Kidney (tissue), 13 donors: ENCODE measurements at regions not wholly inside any gene's neighbourhood (a gene's known extent, or its start where the extent isn't known, plus 50 kb on each side); places are given as distances from the start of the nearest gene placed in this dataset.

Source experiments
- DNase-seq, 5 donors: peaks; one replicate each; pipeline ENCODE4 v3.0.0-alpha.2; 2013 to 2020
- FAIRE-seq: peaks from 2 replicates; lab custom pipeline; 2012; peaks lifted over from hg19 to GRCh38; lab: Jason Lieb, UNC
- H3K27ac ChIP-seq, 2 donors: one replicate each; pipeline ENCODE4 v1.7.0; 2013; ENCODE audit warnings: low read depth in 2 of 2, low read length in 2 of 2, inconsistent platforms in 1 of 2
- H3K27me3 ChIP-seq: one replicate; pipeline ENCODE4 v1.7.1; 2013; ENCODE audit warnings: low read length, inconsistent platforms; ENCODE audit not compliant: control insufficient read depth, insufficient read depth
- H3K36me3 ChIP-seq, 3 donors: one replicate each; pipeline versions ENCODE4 v1.7.0 to v1.7.1; 2013; ENCODE audit warnings: low read length in 3 of 3, control low read depth in 1 of 3, inconsistent platforms in 1 of 3; ENCODE audit not compliant: insufficient read depth in 3 of 3, control insufficient read depth in 2 of 3
- H3K4me1 ChIP-seq, 3 donors: one replicate each; pipeline versions ENCODE4 v1.7.0 to v1.7.1; 2013; ENCODE audit warnings: low read length in 3 of 3, inconsistent platforms in 1 of 3, low read depth in 1 of 3; ENCODE audit not compliant: control insufficient read depth in 2 of 3, insufficient read depth in 2 of 3
- H3K4me3 ChIP-seq, 3 donors: one replicate each; pipeline versions ENCODE4 v1.7.0 to v1.8.1; 2013; ENCODE audit warnings: low read length in 3 of 3, control low read depth in 1 of 3, inconsistent platforms in 1 of 3
- H3K9ac ChIP-seq, 3 donors: one replicate each; pipeline versions ENCODE4 v1.7.0 to v1.7.1; 2013; ENCODE audit warnings: low read length in 3 of 3, control low read depth in 1 of 3, inconsistent platforms in 1 of 3
- H3K9me3 ChIP-seq, 3 donors: one replicate each; pipeline versions ENCODE4 v1.7.0 to v1.7.1; 2013; ENCODE audit warnings: low read length in 3 of 3, control low read depth in 1 of 3, inconsistent platforms in 1 of 3; ENCODE audit not compliant: control insufficient read depth in 2 of 3, insufficient read depth in 1 of 3
- intact Hi-C: fragments of 100-400 bp; cut with DNase I; formaldehyde crosslinking; loops from one replicate; pipeline ENCODE4 v1.11.1; 2022
- TF ChIP-seq, protein P1 (sequence below): IDR thresholded peaks from 3 replicates; pipeline ENCODE4 v1.5.1; 2012; ENCODE audit warnings: mild to moderate bottlenecking, moderate library complexity, borderline replicate concordance; ENCODE audit not compliant: insufficient read depth; ENCODE audit errors: extremely low read depth
- donor health status: control.
- donor health status: control.
- donor health status: control.
- donor health status: control.
- donor health status: control.
- donor health status: DM: yes; HTN: yes; CAD: no.
- donor health status: Normal renal cell carcinoma (clear cell type).

GRCh38 chr10:53107711-53108110, 335.1 kb upstream of the MBL2 start:
- DNase-seq (no peak), FAIRE-seq (no peak)
- no peaks in the 10 kb centered on the region for H3K36me3 ChIP-seq
- no peaks in the 10 kb centered on the region for H3K27me3 ChIP-seq
- H3K9me3 ChIP-seq, result no peaks in the 10 kb centered on the region
- no peak overlapping the region for H3K9ac ChIP-seq
- H3K4me3 ChIP-seq, result no peak overlapping the region
- TF ChIP-seq, protein P1, sequence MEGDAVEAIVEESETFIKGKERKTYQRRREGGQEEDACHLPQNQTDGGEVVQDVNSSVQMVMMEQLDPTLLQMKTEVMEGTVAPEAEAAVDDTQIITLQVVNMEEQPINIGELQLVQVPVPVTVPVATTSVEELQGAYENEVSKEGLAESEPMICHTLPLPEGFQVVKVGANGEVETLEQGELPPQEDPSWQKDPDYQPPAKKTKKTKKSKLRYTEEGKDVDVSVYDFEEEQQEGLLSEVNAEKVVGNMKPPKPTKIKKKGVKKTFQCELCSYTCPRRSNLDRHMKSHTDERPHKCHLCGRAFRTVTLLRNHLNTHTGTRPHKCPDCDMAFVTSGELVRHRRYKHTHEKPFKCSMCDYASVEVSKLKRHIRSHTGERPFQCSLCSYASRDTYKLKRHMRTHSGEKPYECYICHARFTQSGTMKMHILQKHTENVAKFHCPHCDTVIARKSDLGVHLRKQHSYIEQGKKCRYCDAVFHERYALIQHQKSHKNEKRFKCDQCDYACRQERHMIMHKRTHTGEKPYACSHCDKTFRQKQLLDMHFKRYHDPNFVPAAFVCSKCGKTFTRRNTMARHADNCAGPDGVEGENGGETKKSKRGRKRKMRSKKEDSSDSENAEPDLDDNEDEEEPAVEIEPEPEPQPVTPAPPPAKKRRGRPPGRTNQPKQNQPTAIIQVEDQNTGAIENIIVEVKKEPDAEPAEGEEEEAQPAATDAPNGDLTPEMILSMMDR, result no peak
- no peak overlapping the region for H3K27ac ChIP-seq
- intact Hi-C loops, result no loop called here
- no peaks in the 10 kb centered on the region for H3K4me1 ChIP-seq

DNA sequence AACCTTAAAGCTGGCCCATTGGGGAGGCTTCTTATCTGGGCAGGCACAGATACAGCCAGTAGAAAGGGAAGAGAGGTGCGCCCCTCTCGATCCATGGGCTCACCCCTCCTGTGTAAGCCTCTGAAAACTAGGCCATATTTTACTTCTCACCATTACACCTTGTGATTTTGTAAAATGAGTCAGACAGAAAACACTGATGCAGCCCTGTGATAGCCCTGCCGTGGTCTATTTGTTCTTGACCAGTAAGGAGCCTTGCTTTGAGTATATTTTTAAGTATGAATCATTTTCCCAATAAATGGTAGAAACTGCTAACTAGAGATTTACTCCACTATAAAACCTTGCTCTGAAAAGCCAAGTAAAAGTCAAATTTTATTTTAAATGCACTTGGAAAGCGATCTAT, 329.8 kb upstream of the MBL2 start:
- H3K9me3 ChIP-seq, result no peaks in the 10 kb centered on the region
- H3K9ac ChIP-seq, result no peak overlapping the region
- no peak overlapping the region for H3K4me3 ChIP-seq
- H3K4me1 ChIP-seq, result no peaks in the 10 kb centered on the region
- intact Hi-C loops, result no loop called here
- H3K27ac ChIP-seq, result no peak overlapping the region
- FAIRE-seq (no peak), DNase-seq (no peak)
- H3K27me3 ChIP-seq, result no peaks in the 10 kb centered on the region
- TF ChIP-seq, protein P1, result no peak
- H3K36me3 ChIP-seq, result no peaks in the 10 kb centered on the region

DNA sequence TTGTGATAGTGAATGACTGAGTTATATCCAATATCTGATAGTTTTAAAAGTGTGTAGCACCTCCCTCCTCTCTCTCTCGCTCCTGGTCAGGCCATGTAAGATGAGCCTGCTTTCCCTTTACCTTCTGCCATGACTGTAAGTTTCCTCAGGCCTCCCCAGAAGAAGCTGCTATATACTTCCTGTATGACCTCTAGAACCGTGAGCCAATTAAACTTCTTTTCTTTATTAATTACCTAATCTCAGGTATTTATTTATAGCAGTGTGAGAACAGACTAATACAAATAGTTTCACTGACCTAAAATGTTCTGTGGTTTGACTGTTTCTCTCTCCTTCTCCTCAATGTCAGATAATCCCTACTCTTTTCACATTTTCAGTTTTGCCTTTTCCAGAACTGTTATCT, 321.3 kb upstream of the MBL2 start:
- intact Hi-C loops, result no loop called here
- Histone ChIP-seq H3K27ac (no peak overlapping the region), H3K27me3 (no peaks in the 10 kb centered on the region), H3K4me1 (no peaks in the 10 kb centered on the region), H3K9ac (no peak overlapping the region), H3K36me3 (no peaks in the 10 kb centered on the region), H3K9me3 (no peaks in the 10 kb centered on the region), H3K4me3 (no peak overlapping the region)
- no peak for FAIRE-seq
- DNase-seq, result no peak
- TF ChIP-seq, protein P1, result no peak

- no peak for FAIRE-seq
- Histone ChIP-seq H3K4me3 (no peak overlapping the region), H3K36me3 (no peaks in the 10 kb centered on the region), H3K27ac (no peak overlapping the region), H3K9me3 (no peaks in the 10 kb centered on the region), H3K27me3 (no peaks in the 10 kb centered on the region), H3K4me1 (no peaks in the 10 kb centered on the region), H3K9ac (no peak overlapping the region)
- TF ChIP-seq, protein P1, result no peak
- intact Hi-C loops, result no loop called here
- DNase-seq, result no peak
Observed at GRCh38 chr10:53091574-53091973, 319.0 kb upstream of the MBL2 start.
